Nephron progenitor cell (in vitro differentiated cells): ENCODE measurements at regions not wholly inside any gene's neighbourhood (a gene's known extent, or its start where the extent isn't known, plus 50 kb on each side); places are given as distances from the start of the nearest gene placed in this dataset.

Source experiments
- DNase-seq: peaks from one replicate; pipeline ENCODE4 v3.0.0; 2021
- H3K27ac Mint-ChIP-seq: 2 replicates; pipeline ENCODE4 v1.8.0; 2021; ENCODE audit warnings: mild to moderate bottlenecking, moderate library complexity, mixed read lengths
- H3K27me3 Mint-ChIP-seq: 2 replicates; pipeline ENCODE4 v1.8.0; 2021; ENCODE audit warnings: mild to moderate bottlenecking, low read depth, mixed read lengths; ENCODE audit not compliant: poor library complexity
- H3K36me3 Mint-ChIP-seq: 2 replicates; pipeline ENCODE4 v1.8.0; 2021; ENCODE audit warnings: low read depth, mixed read lengths
- H3K4me1 Mint-ChIP-seq: 2 replicates; pipeline ENCODE4 v1.8.0; 2021; ENCODE audit warnings: mixed read lengths
- H3K4me3 Mint-ChIP-seq: 2 replicates; pipeline ENCODE4 v1.8.0; 2021; ENCODE audit warnings: mild to moderate bottlenecking, moderate library complexity, mixed read lengths
- H3K9me3 Mint-ChIP-seq: 2 replicates; pipeline ENCODE4 v1.8.0; 2021; ENCODE audit warnings: mild to moderate bottlenecking, moderate library complexity, mixed read lengths
- CTCF ChIP-seq: fragments of 200-600 bp; sonication (generic); IDR thresholded peaks from 2 replicates; pipeline ENCODE4 v1.5.0; 2021; ENCODE audit warnings: antibody characterized with exemption

GRCh38 chr6:47371870-47372255 is 62.2 kb upstream of the TNFRSF21 start:
- H3K9me3 Mint-ChIP-seq = no peaks in the 10 kb centered on the region
- H3K27me3 Mint-ChIP-seq = no peaks in the 10 kb centered on the region
- no peaks in the 10 kb centered on the region for H3K36me3 Mint-ChIP-seq
- no peak overlapping the region for H3K27ac Mint-ChIP-seq
- no peaks in the 10 kb centered on the region for H3K4me1 Mint-ChIP-seq
- H3K4me3 Mint-ChIP-seq = no peak overlapping the region
- DNase-seq = no peak
- no peak for TF ChIP-seq CTCF

- Mint-ChIP-seq H3K27ac (no peak overlapping the region), H3K4me3 (no peak overlapping the region)
Observed at GRCh38 chr6:47372318-47372717, 62.6 kb upstream of the TNFRSF21 start.

GRCh38 chr6:47375426-47375825 is 65.7 kb upstream of the TNFRSF21 start:
- Mint-ChIP-seq H3K36me3 (no peaks in the 10 kb centered on the region), H3K27me3 (no peaks in the 10 kb centered on the region), H3K4me3 (no peak overlapping the region), H3K9me3 (no peaks in the 10 kb centered on the region), H3K27ac (no peak overlapping the region), H3K4me1 (no peaks in the 10 kb centered on the region)
- DNase-seq = no peak
- TF ChIP-seq CTCF = no peak

More at GRCh38 chr6:47372318-47372717, 62.6 kb upstream of the TNFRSF21 start:
- H3K27me3 Mint-ChIP-seq = no peaks in the 10 kb centered on the region
- no peaks in the 10 kb centered on the region for H3K36me3 Mint-ChIP-seq
- no peaks in the 10 kb centered on the region for H3K9me3 Mint-ChIP-seq
- no peaks in the 10 kb centered on the region for H3K4me1 Mint-ChIP-seq
- TF ChIP-seq CTCF = no peak
- no peak for DNase-seq

- Mint-ChIP-seq H3K4me1 (no peaks in the 10 kb centered on the region), H3K9me3 (no peaks in the 10 kb centered on the region), H3K36me3 (no peaks in the 10 kb centered on the region), H3K4me3 (no peak overlapping the region), H3K27me3 (no peaks in the 10 kb centered on the region), H3K27ac (no peak overlapping the region)
- DNase-seq = no peak
- TF ChIP-seq CTCF = no peak
Observed at GRCh38 chr6:47376930-47377329, 67.2 kb upstream of the TNFRSF21 start.

GRCh38 chr6:47377971-47378370 is 68.3 kb upstream of the TNFRSF21 start:
- DNase-seq = no peak
- H3K36me3 Mint-ChIP-seq = no peaks in the 10 kb centered on the region
- no peaks in the 10 kb centered on the region for H3K27me3 Mint-ChIP-seq
- TF ChIP-seq CTCF = no peak
- no peak overlapping the region for H3K4me3 Mint-ChIP-seq
- H3K27ac Mint-ChIP-seq = no peak overlapping the region
- H3K4me1 Mint-ChIP-seq = no peaks in the 10 kb centered on the region
- no peaks in the 10 kb centered on the region for H3K9me3 Mint-ChIP-seq

- Mint-ChIP-seq H3K4me1 (no peaks in the 10 kb centered on the region), H3K9me3 (no peaks in the 10 kb centered on the region), H3K27ac (no peak overlapping the region), H3K4me3 (no peak overlapping the region), H3K27me3 (no peaks in the 10 kb centered on the region), H3K36me3 (no peaks in the 10 kb centered on the region)
- DNase-seq = no peak
- TF ChIP-seq CTCF = no peak
Observed at GRCh38 chr6:47379328-47379727, 69.6 kb upstream of the TNFRSF21 start.
